HepG2 (cell line): ENCODE measurements at regions not wholly inside any gene's neighbourhood (a gene's known extent, or its start where the extent isn't known, plus 50 kb on each side); places are given as distances from the start of the nearest gene placed in this dataset.

ENCODE experiments used
- ATAC-seq: fragments of 200-7000 bp; cut with Tn5 transposase; 3 replicates; pipeline ENCODE4 v1.9.1; 2020; ENCODE audit warnings: mild to moderate bottlenecking, moderate library complexity
- BruUV-seq: library from RNA; stranded (reverse); fragments of 400-500 nt; replicated peaks from 2 replicates; lab custom pipeline; 2021; lab: Mats Ljungman, UMichigan
- CTCF ChIA-PET: fragments of 300-600 bp; formaldehyde crosslinking; extraction: SDS; loops from one replicate; lab custom pipeline; 2021; ENCODE audit warnings: low total read pairs, inconsistent platforms, low intra/inter-chr PET ratio; lab: Yijun Ruan, JAX
- POLR2A ChIA-PET: fragments of 350-600 bp; sonication (Branson Sonifier 250); formaldehyde crosslinking; loops from one replicate; lab custom pipeline; 2020; ENCODE audit warnings: antibody characterized with exemption, inconsistent platforms; lab: Yijun Ruan, JAX
- DNase-seq: peaks from one replicate; pipeline ENCODE4 v3.0.0-alpha.2; 2015; ENCODE audit warnings: low spot score
- FAIRE-seq: peaks from 3 replicates; lab custom pipeline; 2011; peaks lifted over from hg19 to GRCh38; lab: Jason Lieb, UNC
- H2AFZ ChIP-seq: one replicate; pipeline ENCODE4 v1.6.1; 2011; ENCODE audit warnings: low read length, inconsistent platforms
- H3K27ac ChIP-seq: fragments of 300-600 bp; 3 replicates; pipeline ENCODE4 v1.8.0; 2011; ENCODE audit warnings: mixed run types, mild to moderate bottlenecking, mixed read lengths, low read length, inconsistent platforms; ENCODE audit not compliant: insufficient read depth; ENCODE audit errors: extremely low read length
- H3K27me3 ChIP-seq, 2 experiments: fragments of 200-600 bp in 1 of 2; 2 replicates in 1 of 2; 3 replicates in 1 of 2; pipeline versions ENCODE4 v1.6.0 to v1.8.0; 2011; ENCODE audit warnings: low read length in 2 of 2, mild to moderate bottlenecking in 2 of 2, moderate library complexity in 2 of 2, inconsistent platforms in 1 of 2; ENCODE audit not compliant: insufficient read depth in 2 of 2, control insufficient read depth in 1 of 2
- H3K36me3 ChIP-seq, 2 experiments: fragments of 200-600 bp in 1 of 2; replicated peaks in 1 of 2; 2 replicates in 1 of 2; 3 replicates in 1 of 2; pipeline versions ENCODE4 v1.5.1 to v1.8.0; 2011; ENCODE audit warnings: low read length in 2 of 2, inconsistent platforms in 1 of 2; ENCODE audit not compliant: insufficient read depth in 2 of 2, control insufficient read depth in 1 of 2
- H3K4me1 ChIP-seq: 2 replicates; pipeline ENCODE4 v1.5.1; 2012; ENCODE audit warnings: low read length, inconsistent platforms; ENCODE audit not compliant: insufficient read depth
- H3K4me2 ChIP-seq: 2 replicates; pipeline ENCODE4 v1.6.0; 2011; ENCODE audit warnings: low read depth, low read length, inconsistent platforms
- H3K4me3 ChIP-seq, 3 experiments: fragments of 200-600 bp in 1 of 3; sonication (generic), shearing (Covaris generic) in 1 of 3; replicated peaks in 1 of 3; 2 replicates each; pipeline ENCODE4 v1.5.1; 2011 to 2016; ENCODE audit warnings: low read length in 3 of 3, inconsistent platforms in 2 of 3, low read depth in 2 of 3, mild to moderate bottlenecking in 2 of 3, control low read depth in 1 of 3, mixed read lengths in 1 of 3; ENCODE audit not compliant: insufficient read depth in 1 of 3
- H3K79me2 ChIP-seq: one replicate; pipeline ENCODE4 v1.6.1; 2011; ENCODE audit warnings: low read length, inconsistent platforms; ENCODE audit not compliant: insufficient read depth
- H3K9ac ChIP-seq: 2 replicates; pipeline ENCODE4 v1.6.0; 2011; ENCODE audit warnings: mild to moderate bottlenecking, low read depth, low read length, inconsistent platforms; ENCODE audit not compliant: insufficient read depth
- H3K9me3 ChIP-seq: 2 replicates; pipeline ENCODE4 v1.5.1; 2012; ENCODE audit warnings: mild to moderate bottlenecking, low read length
- H4K20me1 ChIP-seq: 2 replicates; pipeline ENCODE4 v1.6.0; 2011; ENCODE audit warnings: inconsistent platforms, mild to moderate bottlenecking, low read length, moderate library complexity; ENCODE audit not compliant: insufficient read depth
- EHMT2 ChIP-seq: fragments of 200-600 bp; sonication (generic); IDR thresholded peaks from 2 replicates; pipeline ENCODE4 v1.7.0; 2017; ENCODE audit warnings: antibody characterized with exemption, low read depth, low read length, borderline replicate concordance
- ETV5 ChIP-seq: IDR thresholded peaks from 2 replicates; pipeline ENCODE4 v1.6.1; 2018; ENCODE audit warnings: missing biosample characterization, missing genetic modification reagents, inconsistent platforms, borderline replicate concordance
- GLI4 ChIP-seq: sonication (generic); formaldehyde crosslinking; IDR thresholded peaks from 2 replicates; pipeline ENCODE4 v1.5.1; 2020; ENCODE audit warnings: missing genetic modification reagents, mild to moderate bottlenecking, moderate library complexity, borderline replicate concordance
- GLMP ChIP-seq: sonication (generic); formaldehyde crosslinking; IDR thresholded peaks from 2 replicates; pipeline ENCODE4 v1.9.0; 2021; ENCODE audit warnings: missing genetic modification reagents, mild to moderate bottlenecking, borderline replicate concordance
- KLF16 ChIP-seq, 2 experiments: sonication (generic) in 1 of 2; formaldehyde crosslinking in 1 of 2; IDR thresholded peaks; 2 replicates each; pipeline versions ENCODE4 v1.6.1 to v1.8.0; 2016 to 2023; ENCODE audit warnings: missing genetic modification reagents in 2 of 2, missing compliant biosample characterization in 1 of 2
- MBNL3 ChIP-seq: fragments of 250-450 bp; sonication (Bioruptor Pico); conservative IDR thresholded peaks from 2 replicates; pipeline ENCODE4 v1.8.0; 2022; ENCODE audit warnings: mild to moderate bottlenecking, inconsistent platforms
- TEAD3 ChIP-seq: optimal IDR thresholded peaks from 2 replicates; pipeline ENCODE3; 2016; ENCODE audit warnings: borderline replicate concordance
- ZC3H4 ChIP-seq: sonication (generic); formaldehyde crosslinking; IDR thresholded peaks from 2 replicates; pipeline ENCODE4 v1.4.0; 2020; ENCODE audit warnings: missing genetic modification reagents, borderline replicate concordance
- ZNF337 ChIP-seq: sonication (generic); formaldehyde crosslinking; IDR thresholded peaks from 2 replicates; pipeline ENCODE4 v1.5.1; 2020; ENCODE audit warnings: missing genetic modification reagents, low read depth, mild to moderate bottlenecking, borderline replicate concordance
- ZNF432 ChIP-seq: sonication (generic); formaldehyde crosslinking; IDR thresholded peaks from 2 replicates; pipeline ENCODE4 v1.5.0; 2020; ENCODE audit warnings: missing genetic modification reagents, mild to moderate bottlenecking, borderline replicate concordance
- ZNF512 ChIP-seq: sonication (generic); formaldehyde crosslinking; IDR thresholded peaks from 2 replicates; pipeline ENCODE4 v1.4.0; 2020; ENCODE audit warnings: mild to moderate bottlenecking, missing genetic modification reagents
- ZNF549 ChIP-seq: sonication (generic); formaldehyde crosslinking; IDR thresholded peaks from 2 replicates; pipeline ENCODE4 v1.5.0; 2020; ENCODE audit warnings: missing genetic modification reagents
- ZNF597 ChIP-seq: sonication (generic); formaldehyde crosslinking; IDR thresholded peaks from 2 replicates; pipeline ENCODE4 v1.5.0; 2020; ENCODE audit warnings: missing genetic modification reagents
- ZNF616 ChIP-seq: sonication (generic); formaldehyde crosslinking; IDR thresholded peaks from 2 replicates; pipeline ENCODE4 v1.5.0; 2020; ENCODE audit warnings: low read depth, mild to moderate bottlenecking, missing genetic modification reagents
- ZNF788 ChIP-seq: sonication (generic); formaldehyde crosslinking; IDR thresholded peaks from 2 replicates; pipeline ENCODE4 v1.5.0; 2020; ENCODE audit warnings: mild to moderate bottlenecking, missing genetic modification reagents, borderline replicate concordance
- WGBS: methylation state at CpG from one replicate; pipeline ENCODE4 v1.1.6; 2017; ENCODE audit warnings: low lambda C conversion rate; 5-methylcytosine and 5-hydroxymethylcytosine counted together
- in situ Hi-C: cut with HindIII; loops from 2 replicates; pipeline ENCODE4 v1.10.0; 2017; ENCODE audit warnings: low pct_unique_long_range_greater_than_20kb; ENCODE audit not compliant: extremely low pct_ligation_motif_present
- intact Hi-C: fragments of 100-400 bp; cut with micrococcal nuclease; formaldehyde crosslinking; loops from one replicate; pipeline ENCODE4 v1.10.0; 2022; ENCODE audit not compliant: unreplicated experiment

GRCh38 chr7:113483657-113484056 is 365.3 kb upstream of the SMIM30 start:
- POLR2A ChIA-PET = no interaction called here
- Histone ChIP-seq H3K79me2 (no peaks in the 10 kb centered on the region), H3K27ac (no peak overlapping the region), H3K27me3 (no peaks in the 10 kb centered on the region), H3K4me1 (no peaks in the 10 kb centered on the region), H3K9me3 (no peaks in the 10 kb centered on the region), H4K20me1 (no peaks in the 10 kb centered on the region), H3K4me2 (no peak overlapping the region), H3K9ac (no peak overlapping the region)
- FAIRE-seq = no peak
- DNase-seq = no peak
- ATAC-seq = no peak
- CTCF ChIA-PET = no interaction called here
- BruUV-seq = no TSS peak
- TF ChIP-seq TEAD3 = no peak
- TF ChIP-seq, all 625 proteins: peak for 0
- Histone ChIP-seq H3K36me3 (no peaks in the 10 kb centered on the region), H3K4me3 (no peak overlapping the region), H2AFZ (no peak overlapping the region)
- intact Hi-C loops (no loop called here), in situ Hi-C loops (no loop called here)
- WGBS = 14% methylated on average over 2 of the region's 4 CpGs

GRCh38 chr7:113480537-113480936 is 362.2 kb upstream of the SMIM30 start:
- in situ Hi-C loops = no loop called here
- CTCF ChIA-PET = no interaction called here
- no peaks in the 10 kb centered on the region for H3K9me3 ChIP-seq
- no peaks in the 10 kb centered on the region for H4K20me1 ChIP-seq
- H3K4me1 ChIP-seq = no peaks in the 10 kb centered on the region
- intact Hi-C loops = no loop called here
- H3K27ac ChIP-seq = no peak overlapping the region
- no peaks in the 10 kb centered on the region for H3K36me3 ChIP-seq
- no peak overlapping the region for H2AFZ ChIP-seq
- H3K79me2 ChIP-seq = no peaks in the 10 kb centered on the region
- POLR2A ChIA-PET = no interaction called here
- no peak overlapping the region for H3K4me2 ChIP-seq
- DNase-seq (no peak), FAIRE-seq (no peak), ATAC-seq (no peak)
- BruUV-seq = no TSS peak
- H3K27me3 ChIP-seq = no peaks in the 10 kb centered on the region
- TF ChIP-seq MBNL3 (CRISPR knock-in tag) (no peak), ZNF512 (CRISPR knock-in tag) (no peak), ZNF597 (CRISPR knock-in tag) (no peak), ZNF337 (CRISPR knock-in tag) (no peak), GLMP (CRISPR knock-in tag) (no peak), GLI4 (CRISPR knock-in tag) (no peak), ZNF788 (no peak), ZNF549 (CRISPR knock-in tag) (no peak), ZNF432 (CRISPR knock-in tag) (no peak), ZC3H4 (CRISPR knock-in tag) (no peak), EHMT2 (no peak), ZNF616 (CRISPR knock-in tag) (no peak), ETV5 (CRISPR knock-in tag) (no peak), KLF16 (CRISPR knock-in tag; IDR thresholded peaks at IDR 0.05) (no peak)
- H3K9ac ChIP-seq = no peak overlapping the region
- no peak overlapping the region for H3K4me3 ChIP-seq
- 0% methylated on average over 3 of the region's 3 CpGs for WGBS
